ENCODE measurements at regions not wholly inside any gene's neighbourhood (a gene's known extent, or its start where the extent isn't known, plus 50 kb on each side); places are given as distances from the start of the nearest gene placed in this dataset.

DNA sequence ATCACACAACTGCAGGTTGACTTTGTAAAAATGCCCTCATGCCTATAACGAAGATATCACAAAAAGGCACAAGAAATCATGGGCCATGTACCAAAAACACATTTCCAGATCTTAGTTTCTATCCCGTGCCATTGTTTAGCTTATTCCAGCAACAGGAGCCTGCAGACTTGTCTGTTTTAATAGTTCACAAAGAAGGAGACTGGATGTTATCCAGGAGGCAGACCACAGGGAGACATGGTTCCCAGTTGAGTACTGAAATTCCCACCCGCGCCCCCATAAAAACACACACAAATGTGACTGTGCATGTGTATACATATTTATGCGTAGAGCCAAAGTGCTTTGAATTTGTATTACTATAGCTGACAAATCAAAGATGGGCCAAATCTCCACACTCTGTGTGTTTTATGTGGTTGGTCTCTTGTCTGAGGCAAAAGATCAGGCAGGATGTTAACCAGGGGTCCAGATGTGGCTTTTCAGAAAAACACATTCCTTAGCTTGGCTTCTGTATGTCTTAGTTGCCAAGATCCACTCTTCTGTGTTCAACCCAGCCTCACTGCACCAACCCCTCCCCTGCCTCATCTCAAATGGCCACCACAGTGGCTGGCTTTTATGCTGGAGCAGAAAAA lies 469.2 kb upstream of the DIPK2B start:
- H3K4me3 Mint-ChIP-seq: no peak overlapping the region
- Histone ChIP-seq H4K20me1 (ENCODE audit: control insufficient read depth, insufficient read depth, insufficient read length) (no peaks in the 10 kb centered on the region), H2BK5ac (ENCODE audit: insufficient read length, low read length) (no peak overlapping the region), H3K23me2 (ENCODE audit: insufficient read length, low read depth, low read length, poor library complexity, severe bottlenecking) (no peaks in the 10 kb centered on the region), H3K9ac (ENCODE audit: extremely low read depth, insufficient read length, low read length) (no peak overlapping the region), H3K9me3 (ENCODE audit: control insufficient read depth, low read depth, low read length) (no peaks in the 10 kb centered on the region), H2AK5ac (ENCODE audit: insufficient read length, low read length) (no peak overlapping the region), H3K79me2 (ENCODE audit: insufficient read depth, low read length) (peaks cover 2% of the 10 kb centered on the region; the same call in 1 of the 2 replicates), H3K4me2 (ENCODE audit: insufficient read depth, insufficient read length, low read length) (no peak overlapping the region), H3K4ac (ENCODE audit: low read depth, low read length) (no peak overlapping the region), H2BK15ac (ENCODE audit: low read depth, low read length) (no peak overlapping the region), H3K27ac (ENCODE audit: insufficient read length, low read depth, low read length) (no peak overlapping the region), H3K4me1 (ENCODE audit: insufficient read depth, low read length) (no peaks in the 10 kb centered on the region), H3K56ac (ENCODE audit: insufficient read length, low read depth, low read length) (no peak overlapping the region), H4K5ac (ENCODE audit: insufficient read length, low read depth, low read length) (no peak overlapping the region), H4K91ac (ENCODE audit: insufficient read length, low read depth, low read length) (no peak overlapping the region), H3K79me1 (ENCODE audit: insufficient read depth, low read depth, low read length, poor library complexity, severe bottlenecking) (no peaks in the 10 kb centered on the region), H2AFZ (ENCODE audit: low read length) (no peak overlapping the region), H3K14ac (ENCODE audit: insufficient read depth, low read length) (no peak overlapping the region), H2BK120ac (ENCODE audit: low read depth, low read length, poor library complexity, severe bottlenecking) (no peak overlapping the region), H3K18ac (ENCODE audit: insufficient read length, low read depth, low read length) (no peak overlapping the region), H3K23ac (ENCODE audit: insufficient read length, low read depth, low read length) (no peak overlapping the region), H3T11ph (ENCODE audit: low read length) (no peak overlapping the region), H3K27me3 (ENCODE audit: insufficient read depth, low read length) (no peaks in the 10 kb centered on the region; the same call in 1 of the 2 replicates), H4K8ac (replicated peaks; ENCODE audit: insufficient read length, low read depth, low read length) (no peak overlapping the region), H2BK12ac (ENCODE audit: insufficient read length, low read depth, low read length) (no peak overlapping the region), H2BK20ac (ENCODE audit: low read depth, low read length, poor library complexity, severe bottlenecking) (no peak overlapping the region)
- peaks cover 0 to 1% (median under 1%) of the 10 kb centered on the region in 3 experiments; a peak in 3 of 7 replicates for H3K36me3 Mint-ChIP-seq (ENCODE audit: insufficient read depth in 1 of 3, low read depth in 3 of 3)
- no peaks in the 10 kb centered on the region for H3K27me3 Mint-ChIP-seq (ENCODE audit: low read depth)
- no CpG with 5 or more reads among the region's 5 CpGs for WGBS (ENCODE audit: extremely low coverage, insufficient read length, low lambda C conversion rate)
- peaks cover 0 to 3% of the 10 kb centered on the region in 2 experiments; a peak in 2 of 4 replicates for H3K4me1 Mint-ChIP-seq
- TF ChIP-seq, protein P1, sequence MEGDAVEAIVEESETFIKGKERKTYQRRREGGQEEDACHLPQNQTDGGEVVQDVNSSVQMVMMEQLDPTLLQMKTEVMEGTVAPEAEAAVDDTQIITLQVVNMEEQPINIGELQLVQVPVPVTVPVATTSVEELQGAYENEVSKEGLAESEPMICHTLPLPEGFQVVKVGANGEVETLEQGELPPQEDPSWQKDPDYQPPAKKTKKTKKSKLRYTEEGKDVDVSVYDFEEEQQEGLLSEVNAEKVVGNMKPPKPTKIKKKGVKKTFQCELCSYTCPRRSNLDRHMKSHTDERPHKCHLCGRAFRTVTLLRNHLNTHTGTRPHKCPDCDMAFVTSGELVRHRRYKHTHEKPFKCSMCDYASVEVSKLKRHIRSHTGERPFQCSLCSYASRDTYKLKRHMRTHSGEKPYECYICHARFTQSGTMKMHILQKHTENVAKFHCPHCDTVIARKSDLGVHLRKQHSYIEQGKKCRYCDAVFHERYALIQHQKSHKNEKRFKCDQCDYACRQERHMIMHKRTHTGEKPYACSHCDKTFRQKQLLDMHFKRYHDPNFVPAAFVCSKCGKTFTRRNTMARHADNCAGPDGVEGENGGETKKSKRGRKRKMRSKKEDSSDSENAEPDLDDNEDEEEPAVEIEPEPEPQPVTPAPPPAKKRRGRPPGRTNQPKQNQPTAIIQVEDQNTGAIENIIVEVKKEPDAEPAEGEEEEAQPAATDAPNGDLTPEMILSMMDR (conservative IDR thresholded peaks at IDR 0.05): no peak
- no peak for DNase-seq
- H3K27ac Mint-ChIP-seq: no peak overlapping the region
- peaks cover 52 to 63% of the 10 kb centered on the region in 2 experiments for H3K9me3 Mint-ChIP-seq
